Breast epithelium (tissue), 3 donors: ENCODE measurements at regions not wholly inside any gene's neighbourhood (a gene's known extent, or its start where the extent isn't known, plus 50 kb on each side); places are given as distances from the start of the nearest gene placed in this dataset.

Source experiments
- CTCF ChIP-seq, 3 donors: fragments of 450-650 bp; IDR thresholded peaks; one replicate each; pipeline ENCODE4 v1.5.1; 2016 to 2017; ENCODE audit warnings: antibody characterized with exemption in 3 of 3, mild to moderate bottlenecking in 3 of 3, moderate library complexity in 3 of 3
- POLR2A ChIP-seq: fragments of 450-650 bp; IDR thresholded peaks from one replicate; pipeline ENCODE4 v1.6.1; 2016; ENCODE audit warnings: antibody characterized with exemption, mild to moderate bottlenecking, moderate library complexity
- POLR2AphosphoS5 ChIP-seq, 3 donors: sonication (generic); formaldehyde crosslinking; IDR thresholded peaks; one replicate each; pipeline ENCODE4 v1.6.1; 2017; ENCODE audit warnings: antibody characterized with exemption in 3 of 3

GRCh38 chr9:28272127-28272526, 698.8 kb upstream of the C9orf72 start:
- TF ChIP-seq CTCF (IDR thresholded peaks at IDR 0.05) = no peak
- no peak for TF ChIP-seq POLR2AphosphoS5 (IDR thresholded peaks at IDR 0.05)
- no peak for TF ChIP-seq POLR2A
